IPS DF 6.9 (cell line): ENCODE measurements at regions not wholly inside any gene's neighbourhood (a gene's known extent, or its start where the extent isn't known, plus 50 kb on each side); places are given as distances from the start of the nearest gene placed in this dataset.

Experiments
- DNase-seq: peaks from one replicate; pipeline ENCODE4 v3.0.0-alpha.2; 2013; ENCODE audit warnings: low read depth, low spot score
- H3K27ac ChIP-seq: one replicate; pipeline ENCODE4 v1.5.1; 2013; ENCODE audit warnings: low read length, control low read depth
- H3K27me3 ChIP-seq: 2 replicates; pipeline ENCODE4 v1.6.1; 2013; ENCODE audit warnings: mild to moderate bottlenecking, low read length; ENCODE audit not compliant: control insufficient read depth, insufficient read depth
- H3K36me3 ChIP-seq: 2 replicates; pipeline ENCODE4 v1.6.1; 2013; ENCODE audit warnings: low read length; ENCODE audit not compliant: control insufficient read depth, insufficient read depth
- H3K4me1 ChIP-seq: 2 replicates; pipeline ENCODE4 v1.6.1; 2013; ENCODE audit warnings: low read length; ENCODE audit not compliant: control insufficient read depth, insufficient read depth
- H3K4me3 ChIP-seq: 2 replicates; pipeline ENCODE4 v1.5.1; 2013; ENCODE audit warnings: mild to moderate bottlenecking, low read length
- H3K9me3 ChIP-seq: 2 replicates; pipeline ENCODE4 v1.6.1; 2013; ENCODE audit warnings: low read length, inconsistent platforms; ENCODE audit not compliant: control insufficient read depth, insufficient read depth
- WGBS: extraction: QIAGEN DNeasy Blood & Tissue Kit; methylation state at CpG from one replicate; pipeline ENCODE4 v1.1.7; 2013; ENCODE audit warnings: mixed read lengths, missing lambda C conversion rate; ENCODE audit not compliant: insufficient read length, insufficient coverage; 5-methylcytosine and 5-hydroxymethylcytosine counted together

DNA sequence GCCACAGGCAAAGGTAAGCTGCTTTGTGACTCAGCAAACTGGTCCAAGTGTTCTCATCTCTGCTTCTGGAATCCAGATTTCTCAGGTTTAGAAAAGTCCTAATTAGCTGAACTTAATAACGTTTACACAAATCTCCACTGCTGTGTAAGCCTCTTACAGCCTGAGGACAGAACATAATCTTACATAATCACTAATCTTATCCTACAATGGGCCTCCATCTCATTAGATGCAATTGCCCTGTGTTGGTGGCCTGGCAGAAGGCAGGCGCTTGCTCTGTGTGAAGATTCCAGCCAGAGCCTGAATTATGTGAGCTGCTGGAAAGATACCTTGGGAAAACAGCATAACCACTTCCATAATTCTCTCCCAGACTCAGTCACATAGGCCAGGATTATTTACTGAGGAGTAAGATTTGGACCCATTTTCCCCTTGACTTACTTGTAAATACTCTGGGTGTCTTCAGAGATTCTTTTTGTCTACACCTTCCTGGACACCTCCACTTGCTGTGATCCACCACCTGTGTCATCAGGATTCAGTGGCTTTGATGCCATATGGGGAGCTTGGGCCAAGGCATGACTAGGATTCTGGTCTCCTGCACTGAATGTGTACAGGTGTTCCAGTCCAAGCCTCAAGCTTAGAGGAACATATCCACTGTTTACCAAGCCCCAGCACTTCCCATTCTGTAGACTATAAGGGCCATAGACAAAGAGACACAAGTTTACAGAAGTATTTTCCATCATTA, 104.4 kb downstream of the C6orf118 start:
- no peaks in the 10 kb centered on the region for H3K27me3 ChIP-seq
- no peaks in the 10 kb centered on the region for H3K4me1 ChIP-seq
- H3K9me3 ChIP-seq: no peaks in the 10 kb centered on the region
- H3K36me3 ChIP-seq: no peaks in the 10 kb centered on the region
- H3K4me3 ChIP-seq: no peak overlapping the region
- no peak overlapping the region for H3K27ac ChIP-seq
- no CpG with 5 or more reads among the region's 2 CpGs for WGBS
- DNase-seq: no peak

- Histone ChIP-seq H3K4me1 (no peaks in the 10 kb centered on the region), H3K27ac (no peak overlapping the region), H3K36me3 (no peaks in the 10 kb centered on the region), H3K9me3 (no peaks in the 10 kb centered on the region), H3K4me3 (no peak overlapping the region), H3K27me3 (no peaks in the 10 kb centered on the region)
- WGBS: no CpG with 5 or more reads among the region's 1 CpG
- no peak for DNase-seq
Observed at GRCh38 chr6:165200178-165200577, 109.2 kb downstream of the C6orf118 start.

- no peaks in the 10 kb centered on the region for H3K4me1 ChIP-seq
- H3K9me3 ChIP-seq: no peaks in the 10 kb centered on the region
- DNase-seq: no peak
- H3K4me3 ChIP-seq: no peak overlapping the region
- no peaks in the 10 kb centered on the region for H3K27me3 ChIP-seq
- no peaks in the 10 kb centered on the region for H3K36me3 ChIP-seq
- no CpG with 5 or more reads among the region's 2 CpGs for WGBS
- H3K27ac ChIP-seq: no peak overlapping the region
Observed at GRCh38 chr6:165191461-165191860, 117.9 kb downstream of the C6orf118 start.

DNA sequence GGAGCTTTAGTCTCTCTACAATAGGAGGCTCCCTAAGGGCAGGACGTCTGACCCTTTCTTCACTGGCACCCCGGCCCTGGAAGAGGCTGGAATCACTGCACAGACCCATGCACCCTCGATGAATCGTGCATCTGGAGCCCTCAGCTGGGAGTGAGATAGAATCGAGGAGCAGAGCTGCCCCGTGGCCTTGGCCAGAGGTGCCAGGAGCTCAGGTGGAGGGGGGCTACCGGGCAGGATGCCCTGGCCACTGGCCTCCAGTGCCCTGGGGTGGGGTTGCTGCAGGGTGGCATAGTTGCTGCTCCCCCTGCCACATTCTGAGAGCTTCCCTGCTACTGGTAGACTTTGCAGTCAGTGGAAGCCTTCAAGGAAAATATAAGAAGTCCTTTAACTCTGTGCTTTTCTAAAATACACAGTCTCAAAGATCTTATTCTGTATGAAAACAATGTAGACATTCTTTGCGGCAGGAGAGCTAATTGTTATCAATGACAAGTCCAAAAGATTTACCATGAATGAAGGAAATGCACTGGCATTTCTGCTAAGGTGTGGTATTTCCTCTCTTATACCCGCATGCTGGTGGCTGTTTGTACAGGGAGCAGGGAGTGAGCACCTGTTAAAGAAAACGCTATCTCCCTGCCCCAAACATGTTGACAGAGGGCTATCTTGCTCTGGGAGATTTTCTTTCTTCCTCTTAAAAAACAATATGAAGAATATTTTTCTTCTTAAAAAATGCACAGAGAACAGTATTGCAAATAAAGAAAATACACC, 122.8 kb downstream of the C6orf118 start:
- Histone ChIP-seq H3K4me1 (no peaks in the 10 kb centered on the region), H3K27me3 (no peaks in the 10 kb centered on the region), H3K27ac (no peak overlapping the region), H3K4me3 (no peak overlapping the region), H3K9me3 (no peaks in the 10 kb centered on the region), H3K36me3 (no peaks in the 10 kb centered on the region)
- no CpG with 5 or more reads among the region's 10 CpGs for WGBS
- DNase-seq: no peak

DNA sequence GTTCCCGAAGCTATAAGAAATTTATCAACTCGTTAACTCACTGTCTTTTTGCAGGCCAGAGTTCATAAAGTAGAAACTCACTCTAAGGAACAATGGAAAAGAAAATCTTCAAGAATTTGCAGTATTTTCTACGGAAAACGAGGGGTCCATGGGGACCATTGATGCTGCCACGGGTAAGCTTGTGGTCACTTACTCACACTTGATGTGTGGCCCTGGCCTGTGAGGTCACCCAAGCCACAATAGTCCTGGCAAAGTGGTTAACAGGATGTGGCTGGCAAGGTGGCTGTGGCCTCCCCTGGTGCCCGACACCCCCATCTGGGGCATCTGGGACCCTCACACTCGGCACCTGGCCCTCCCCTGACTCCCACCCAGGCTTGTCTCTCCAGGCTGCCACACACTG, 123.4 kb downstream of the C6orf118 start:
- Histone ChIP-seq H3K27ac (no peak overlapping the region), H3K4me1 (no peaks in the 10 kb centered on the region), H3K4me3 (no peak overlapping the region), H3K9me3 (no peaks in the 10 kb centered on the region), H3K27me3 (no peaks in the 10 kb centered on the region), H3K36me3 (no peaks in the 10 kb centered on the region)
- WGBS: no CpG with 5 or more reads among the region's 7 CpGs
- DNase-seq: no peak

- Histone ChIP-seq H3K4me1 (no peaks in the 10 kb centered on the region), H3K36me3 (no peaks in the 10 kb centered on the region), H3K27ac (no peak overlapping the region), H3K4me3 (no peak overlapping the region), H3K27me3 (no peaks in the 10 kb centered on the region), H3K9me3 (no peaks in the 10 kb centered on the region)
- WGBS: 100% methylated on average over 2 of the region's 11 CpGs
- DNase-seq: no peak
Observed at GRCh38 chr6:165184192-165184979, 125.0 kb downstream of the C6orf118 start.

- no peaks in the 10 kb centered on the region for H3K9me3 ChIP-seq
- H3K36me3 ChIP-seq: no peaks in the 10 kb centered on the region
- no peak overlapping the region for H3K27ac ChIP-seq
- H3K27me3 ChIP-seq: no peaks in the 10 kb centered on the region
- no CpG with 5 or more reads among the region's 5 CpGs for WGBS
- no peak overlapping the region for H3K4me3 ChIP-seq
- H3K4me1 ChIP-seq: no peaks in the 10 kb centered on the region
- no peak for DNase-seq
Observed at GRCh38 chr6:165183496-165184140, 125.8 kb downstream of the C6orf118 start.

GRCh38 chr6:165183071-165183470, 126.3 kb downstream of the C6orf118 start:
- no peak overlapping the region for H3K27ac ChIP-seq
- no peak for DNase-seq
- no peaks in the 10 kb centered on the region for H3K36me3 ChIP-seq
- H3K27me3 ChIP-seq: no peaks in the 10 kb centered on the region
- no peaks in the 10 kb centered on the region for H3K4me1 ChIP-seq
- H3K9me3 ChIP-seq: no peaks in the 10 kb centered on the region
- no peak overlapping the region for H3K4me3 ChIP-seq

DNA sequence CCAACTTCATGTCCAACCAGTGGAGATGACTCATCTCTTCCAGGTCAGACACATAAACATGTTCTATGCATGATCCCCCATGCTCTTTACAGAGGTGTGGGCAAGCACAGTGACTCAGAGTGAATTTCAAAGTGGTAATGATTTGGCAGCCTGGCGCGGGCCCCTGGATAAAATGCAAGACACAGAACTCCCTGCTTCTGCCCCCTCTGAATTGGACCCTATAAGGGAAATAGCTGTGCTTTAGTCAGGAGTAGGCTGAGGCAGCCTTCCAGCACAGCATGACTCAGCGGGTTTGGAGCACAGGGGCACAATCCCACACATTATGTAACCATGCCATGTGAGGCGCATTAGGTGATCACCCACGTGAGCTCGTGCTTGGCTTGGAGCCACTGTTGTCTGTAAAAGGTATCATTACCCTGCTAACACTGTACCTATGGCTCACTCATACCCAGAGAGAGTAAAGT, 127.4 kb downstream of the C6orf118 start:
- no peaks in the 10 kb centered on the region for H3K27me3 ChIP-seq
- no peak overlapping the region for H3K4me3 ChIP-seq
- DNase-seq: no peak
- WGBS: no CpG with 5 or more reads among the region's 6 CpGs
- no peaks in the 10 kb centered on the region for H3K36me3 ChIP-seq
- no peaks in the 10 kb centered on the region for H3K4me1 ChIP-seq
- no peak overlapping the region for H3K27ac ChIP-seq
- H3K9me3 ChIP-seq: no peaks in the 10 kb centered on the region

DNA sequence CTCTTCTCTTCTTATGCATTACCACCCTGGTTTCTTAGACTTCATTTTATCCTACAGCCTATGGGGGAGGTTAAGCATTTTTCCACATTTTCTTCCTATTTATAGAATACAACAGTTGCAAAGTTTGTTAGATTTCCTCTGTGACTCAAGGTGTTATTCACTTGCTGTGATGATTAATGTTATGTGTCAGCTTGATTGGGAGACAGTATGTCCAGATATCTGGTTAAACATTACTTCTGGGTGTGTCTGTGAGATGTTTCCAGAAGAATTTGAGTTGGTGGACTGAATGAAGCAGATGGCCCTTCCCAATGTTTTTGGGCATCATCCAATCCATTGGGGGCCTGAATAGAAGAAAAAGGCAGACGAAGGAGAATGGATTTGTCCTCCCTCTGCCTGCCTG, 131.3 kb downstream of the C6orf118 start:
- Histone ChIP-seq H3K4me3 (no peak overlapping the region), H3K27ac (no peak overlapping the region), H3K27me3 (no peaks in the 10 kb centered on the region), H3K36me3 (no peaks in the 10 kb centered on the region), H3K9me3 (no peaks in the 10 kb centered on the region), H3K4me1 (no peaks in the 10 kb centered on the region)
- WGBS: no CpG with 5 or more reads among the region's 1 CpG
- no peak for DNase-seq
